H1 (cell line): ENCODE measurements at regions not wholly inside any gene's neighbourhood (a gene's known extent, or its start where the extent isn't known, plus 50 kb on each side); places are given as distances from the start of the nearest gene placed in this dataset.

Source experiments
- CTCF ChIA-PET: fragments of 300-600 bp; sonication (Branson Sonifier 250); formaldehyde crosslinking; loops from one replicate; lab custom pipeline; 2021; ENCODE audit not compliant: partially characterized antibody; lab: Charles Lee
- POLR2A ChIA-PET: fragments of 300-600 bp; sonication (Branson Sonifier 250); formaldehyde crosslinking; loops from one replicate; lab custom pipeline; 2021; ENCODE audit warnings: inconsistent platforms; ENCODE audit not compliant: partially characterized antibody; lab: Charles Lee
- DNase-seq, 2 experiments: peaks; one replicate each; pipeline versions ENCODE4 v3.0.0 to v3.0.0-alpha.2; 2010 to 2022; ENCODE audit warnings: low spot score in 2 of 2, low read depth in 1 of 2, mixed read lengths in 1 of 2
- FAIRE-seq: peaks from 2 replicates; lab custom pipeline; 2011; peaks lifted over from hg19 to GRCh38; lab: Jason Lieb, UNC
- H2AFZ ChIP-seq: 2 replicates; pipeline ENCODE4 v1.8.1; 2012; ENCODE audit warnings: low read length, inconsistent platforms
- H2AK5ac ChIP-seq: 2 replicates; pipeline ENCODE4 v1.6.1; 2013; ENCODE audit warnings: low read depth, low read length
- H2BK120ac ChIP-seq: replicated peaks from 2 replicates; pipeline ENCODE3; 2013; ENCODE audit warnings: low read depth, low read length, inconsistent platforms
- H2BK12ac ChIP-seq: 2 replicates; pipeline ENCODE4 v1.6.1; 2013; ENCODE audit warnings: low read depth, low read length
- H2BK15ac ChIP-seq: 2 replicates; pipeline ENCODE4 v1.6.1; 2013; ENCODE audit warnings: low read length
- H2BK20ac ChIP-seq: 2 replicates; pipeline ENCODE4 v1.6.1; 2013; ENCODE audit warnings: low read length
- H2BK5ac ChIP-seq: 2 replicates; pipeline ENCODE4 v1.6.1; 2013; ENCODE audit warnings: low read depth, low read length
- H3K14ac ChIP-seq: 2 replicates; pipeline ENCODE4 v1.6.1; 2013; ENCODE audit warnings: inconsistent platforms; ENCODE audit not compliant: insufficient read length
- H3K18ac ChIP-seq: 2 replicates; pipeline ENCODE4 v1.6.1; 2013; ENCODE audit warnings: low read length; ENCODE audit errors: extremely low read depth
- H3K23ac ChIP-seq: 2 replicates; pipeline ENCODE4 v1.6.1; 2013; ENCODE audit warnings: inconsistent platforms; ENCODE audit not compliant: insufficient read length
- H3K23me2 ChIP-seq: 2 replicates; pipeline ENCODE4 v1.6.1; 2013; ENCODE audit warnings: low read depth, low read length
- H3K27ac ChIP-seq: 2 replicates; pipeline ENCODE4 v1.6.1; 2011; ENCODE audit warnings: low read depth, low read length, inconsistent platforms
- H3K27me3 ChIP-seq, 4 experiments: replicated peaks in 1 of 4; 1 replicate in 1 of 4; 2 replicates in 3 of 4; pipeline versions ENCODE4 v1.6.1 to v1.8.1; 2011 to 2013; ENCODE audit warnings: low read length in 3 of 4, mild to moderate bottlenecking in 3 of 4, inconsistent platforms in 2 of 4, mixed read lengths in 2 of 4, moderate library complexity in 1 of 4; ENCODE audit not compliant: control insufficient read depth in 3 of 4, insufficient read depth in 3 of 4; ENCODE audit errors: extremely low read depth in 1 of 4
- H3K36me3 ChIP-seq, 4 experiments: 2 replicates each; pipeline versions ENCODE4 v1.6.1 to v1.8.1; 2011 to 2013; ENCODE audit warnings: mild to moderate bottlenecking in 4 of 4, low read length in 3 of 4, moderate library complexity in 2 of 4, control low read depth in 1 of 4, inconsistent platforms in 1 of 4; ENCODE audit not compliant: insufficient read depth in 4 of 4, control insufficient read depth in 2 of 4
- H3K4ac ChIP-seq: replicated peaks from 2 replicates; pipeline ENCODE3; 2013; ENCODE audit warnings: low read length, low read depth, mixed read lengths, inconsistent platforms; ENCODE audit not compliant: insufficient read length
- H3K4me1 ChIP-seq, 4 experiments: replicated peaks in 1 of 4; 1 replicate in 1 of 4; 2 replicates in 3 of 4; pipeline versions ENCODE4 v1.6.1 to v1.8.1; 2011 to 2013; ENCODE audit warnings: low read length in 3 of 4, inconsistent platforms in 2 of 4, mixed read lengths in 1 of 4; ENCODE audit not compliant: insufficient read depth in 4 of 4, control insufficient read depth in 3 of 4
- H3K4me2 ChIP-seq, 2 experiments: 2 replicates each; pipeline versions ENCODE4 v1.6.1 to v1.8.1; 2011 to 2013; ENCODE audit warnings: low read depth in 2 of 2, low read length in 2 of 2, control low read depth in 1 of 2, inconsistent platforms in 1 of 2, mild to moderate bottlenecking in 1 of 2; ENCODE audit not compliant: insufficient read depth in 1 of 2
- H3K4me3 ChIP-seq, 4 experiments: fragments of 200-600, 300-600 bp in 1 of 4; sonication (generic), shearing (Covaris generic), sonication (Bioruptor Twin) in 1 of 4; 2 replicates each; pipeline versions ENCODE4 v1.5.1 to v1.8.1; 2011 to 2016; ENCODE audit warnings: low read length in 4 of 4, low read depth in 3 of 4, control low read depth in 2 of 4, inconsistent platforms in 2 of 4, mild to moderate bottlenecking in 2 of 4, mixed read lengths in 1 of 4, moderate library complexity in 1 of 4; ENCODE audit not compliant: insufficient read depth in 2 of 4; ENCODE audit errors: extremely low read depth in 1 of 4
- H3K56ac ChIP-seq: replicated peaks from 2 replicates; pipeline ENCODE3; 2013; ENCODE audit warnings: low read depth, mild to moderate bottlenecking, mixed read lengths, low read length, inconsistent platforms; ENCODE audit not compliant: insufficient read length
- H3K79me1 ChIP-seq: 2 replicates; pipeline ENCODE4 v1.6.1; 2013; ENCODE audit warnings: low read depth, low read length, control low read depth
- H3K79me2 ChIP-seq, 2 experiments: 2 replicates each; pipeline versions ENCODE4 v1.6.1 to v1.8.1; 2012 to 2013; ENCODE audit warnings: low read length in 2 of 2, mild to moderate bottlenecking in 2 of 2, inconsistent platforms in 1 of 2; ENCODE audit not compliant: insufficient read depth in 2 of 2, control insufficient read depth in 1 of 2
- H3K9ac ChIP-seq, 4 experiments: replicated peaks in 1 of 4; 1 replicate in 1 of 4; 2 replicates in 3 of 4; pipeline versions ENCODE4 v1.6.1 to v1.8.1; 2011 to 2013; ENCODE audit warnings: low read depth in 3 of 4, low read length in 3 of 4, control low read depth in 2 of 4, mild to moderate bottlenecking in 2 of 4, moderate library complexity in 2 of 4, inconsistent platforms in 1 of 4; ENCODE audit errors: extremely low read depth in 1 of 4
- H3K9me3 ChIP-seq, 2 experiments: 2 replicates each; pipeline versions ENCODE4 v1.6.1 to v1.8.1; 2012 to 2013; ENCODE audit warnings: mild to moderate bottlenecking in 2 of 2, moderate library complexity in 2 of 2, control low read depth in 1 of 2, inconsistent platforms in 1 of 2, low read depth in 1 of 2, low read length in 1 of 2, mixed read lengths in 1 of 2; ENCODE audit not compliant: insufficient read depth in 2 of 2
- H4K20me1 ChIP-seq, 2 experiments: replicated peaks in 1 of 2; 2 replicates each; pipeline versions ENCODE3 to v1.8.1; 2011 to 2013; ENCODE audit warnings: inconsistent platforms in 2 of 2, low read length in 2 of 2, mild to moderate bottlenecking in 1 of 2; ENCODE audit not compliant: insufficient read depth in 2 of 2, control insufficient read depth in 1 of 2
- H4K5ac ChIP-seq: 2 replicates; pipeline ENCODE4 v1.6.1; 2013; ENCODE audit warnings: low read length, low read depth, mixed read lengths, inconsistent platforms; ENCODE audit not compliant: insufficient read length
- H4K8ac ChIP-seq: 2 replicates; pipeline ENCODE4 v1.8.0; 2013; ENCODE audit warnings: mild to moderate bottlenecking, moderate library complexity, low read length, inconsistent platforms; ENCODE audit not compliant: insufficient read depth; ENCODE audit errors: extremely low read depth
- H4K91ac ChIP-seq: replicated peaks from 2 replicates; pipeline ENCODE3; 2013; ENCODE audit warnings: low read length, mixed read lengths, inconsistent platforms; ENCODE audit not compliant: insufficient read length
- CEBPB ChIP-seq: IDR thresholded peaks from 2 replicates; pipeline ENCODE4 v1.6.1; 2012; ENCODE audit warnings: low read depth, low read length
- CREB1 ChIP-seq: IDR thresholded peaks from 2 replicates; pipeline ENCODE4 v1.6.1; 2012; ENCODE audit warnings: inconsistent platforms
- CTBP2 ChIP-seq: IDR thresholded peaks from 2 replicates; pipeline ENCODE4 v1.7.0; 2011; ENCODE audit warnings: borderline replicate concordance, mild to moderate bottlenecking, moderate library complexity, mixed read lengths, low read length; ENCODE audit not compliant: insufficient read depth, insufficient read length
- HDAC6 ChIP-seq: IDR thresholded peaks from one replicate; pipeline ENCODE4 v1.7.1; 2012; ENCODE audit warnings: low read depth, mild to moderate bottlenecking, inconsistent platforms, low read length, moderate library complexity
- KDM1A ChIP-seq: fragments of 200-600, 300-600 bp; sonication (generic); IDR thresholded peaks from 2 replicates; pipeline ENCODE4 v1.7.1; 2016; ENCODE audit warnings: mild to moderate bottlenecking, low read length, borderline replicate concordance
- MAX ChIP-seq: IDR thresholded peaks from 2 replicates; pipeline ENCODE4 v1.6.1; 2012; ENCODE audit warnings: inconsistent platforms
- RXRA ChIP-seq: IDR thresholded peaks from 2 replicates; pipeline ENCODE4 v1.6.1; 2011; ENCODE audit warnings: low read depth, mild to moderate bottlenecking, low read length, moderate library complexity; ENCODE audit not compliant: insufficient read depth
- SIN3A ChIP-seq, 2 experiments: IDR thresholded peaks in 1 of 2; conservative IDR thresholded peaks in 1 of 2; 2 replicates each; pipeline ENCODE4 v1.6.1; 2011 to 2012; ENCODE audit warnings: low read length in 2 of 2, improper control_type of control experiment in 1 of 2, low read depth in 1 of 2, mild to moderate bottlenecking in 1 of 2
- SIX5 ChIP-seq: IDR thresholded peaks from 2 replicates; pipeline ENCODE4 v1.6.1; 2011; ENCODE audit warnings: mild to moderate bottlenecking, low read depth, low read length
- SP2 ChIP-seq: IDR thresholded peaks from 2 replicates; pipeline ENCODE4 v1.6.1; 2012; ENCODE audit warnings: mild to moderate bottlenecking, low read length, inconsistent platforms
- SP4 ChIP-seq: IDR thresholded peaks from 2 replicates; pipeline ENCODE4 v1.6.1; 2012; ENCODE audit warnings: low read length, inconsistent platforms
- TAF7 ChIP-seq: optimal IDR thresholded peaks from 2 replicates; pipeline ENCODE3; 2011; ENCODE audit warnings: low read depth, mild to moderate bottlenecking, inconsistent platforms, low read length, moderate library complexity, borderline replicate concordance
- TEAD4 ChIP-seq: IDR thresholded peaks from 2 replicates; pipeline ENCODE4 v1.6.1; 2012; ENCODE audit warnings: low read depth, low read length, inconsistent platforms, mixed read lengths
- WGBS, 2 experiments: shearing (Covaris generic) in 1 of 2; methylation state at CpG; one replicate each; pipeline versions ENCODE4 v1.1.6 to v1.1.7; 2013 to 2015; ENCODE audit warnings: low lambda C conversion rate in 2 of 2, mixed read lengths in 2 of 2, inconsistent platforms in 1 of 2, low coverage in 1 of 2, missing lambda C conversion rate in 1 of 2; ENCODE audit not compliant: insufficient replicate concordance in 2 of 2, insufficient coverage in 1 of 2, insufficient read length in 1 of 2; ENCODE audit errors: extremely low coverage in 1 of 2, missing lambda C conversion rate in 1 of 2; 5-methylcytosine and 5-hydroxymethylcytosine counted together

GRCh38 chr2:217379807-217380206 lies 519.9 kb upstream of the TNP1 start:
- Histone ChIP-seq H3K27me3 (no peaks in the 10 kb centered on the region), H3K14ac (no peak overlapping the region), H3K18ac (no peak overlapping the region), H3K4ac (no peak overlapping the region), H4K8ac (no peak overlapping the region), H3K23me2 (0 out of 2 replicates have a peak, but pooled peaks cover 1% of the 10 kb centered on the region), H2BK5ac (no peak overlapping the region), H3K9ac (no peak overlapping the region), H2BK20ac (no peak overlapping the region), H2AFZ (no peak overlapping the region), H3K4me3 (no peak overlapping the region), H2BK12ac (no peak overlapping the region), H3K79me1 (no peaks in the 10 kb centered on the region), H4K20me1 (no peaks in the 10 kb centered on the region), H3K9me3 (no peaks in the 10 kb centered on the region), H3K79me2 (no peaks in the 10 kb centered on the region), H3K4me2 (no peak overlapping the region), H4K5ac (no peak overlapping the region), H3K23ac (no peak overlapping the region), H3K27ac (no peak overlapping the region), H2AK5ac (no peak overlapping the region), H3K4me1 (no peaks in the 10 kb centered on the region), H2BK120ac (no peak overlapping the region), H2BK15ac (no peak overlapping the region), H3K56ac (no peak overlapping the region), H4K91ac (no peak overlapping the region), H3K36me3 (no peaks in the 10 kb centered on the region)
- CTCF ChIA-PET = interaction anchor here (1.3 kb wide), 1 partner anchor 131 kb away, joined by 3 read pairs; no protein-coding TSS in a partner anchor
- WGBS, 2 experiments = 96% methylated on average over 6 of the region's 6 CpGs; no CpG with 5 or more reads in 1 of the 2 experiments
- TF ChIP-seq CTBP2 (no peak), SP4 (no peak), TAF7 (no peak), MAX (no peak), SP2 (no peak), RXRA (no peak), TEAD4 (no peak), SIX5 (no peak), KDM1A (no peak), SIN3A (conservative IDR thresholded peaks at IDR 0.05 in 1 of 2, IDR thresholded peaks at IDR 0.05 in 1 of 2; ENCODE audit: low read depth in 1 of 2, low read length in 2 of 2) (no peak), HDAC6 (no peak), CREB1 (no peak), CEBPB (no peak)
- DNase-seq (no peak), FAIRE-seq (no peak)
- POLR2A ChIA-PET = no interaction called here
